Erythroblast (primary cell): ENCODE measurements at regions not wholly inside any gene's neighbourhood (a gene's known extent, or its start where the extent isn't known, plus 50 kb on each side); places are given as distances from the start of the nearest gene placed in this dataset.

Source experiments
- GATA1 ChIP-seq: IDR thresholded peaks from 2 replicates; pipeline ENCODE4 v1.6.1; 2011; ENCODE audit warnings: low read depth, mild to moderate bottlenecking, control low read depth, low read length, moderate library complexity
- POLR2A ChIP-seq: IDR thresholded peaks from 2 replicates; pipeline ENCODE4 v1.6.1; 2011; ENCODE audit warnings: mild to moderate bottlenecking, low read length

- no peak for TF ChIP-seq POLR2A
- no peak for TF ChIP-seq GATA1
Observed at GRCh38 chr6:21999741-22000140, 297.1 kb downstream of the PRL start.
